ENCODE measurements at regions not wholly inside any gene's neighbourhood (a gene's known extent, or its start where the extent isn't known, plus 50 kb on each side); places are given as distances from the start of the nearest gene placed in this dataset.

GRCh38 chr13:74865656-74866055 lies 616.3 kb downstream of the TBC1D4 start:
- no peak for DNase-seq

DNA sequence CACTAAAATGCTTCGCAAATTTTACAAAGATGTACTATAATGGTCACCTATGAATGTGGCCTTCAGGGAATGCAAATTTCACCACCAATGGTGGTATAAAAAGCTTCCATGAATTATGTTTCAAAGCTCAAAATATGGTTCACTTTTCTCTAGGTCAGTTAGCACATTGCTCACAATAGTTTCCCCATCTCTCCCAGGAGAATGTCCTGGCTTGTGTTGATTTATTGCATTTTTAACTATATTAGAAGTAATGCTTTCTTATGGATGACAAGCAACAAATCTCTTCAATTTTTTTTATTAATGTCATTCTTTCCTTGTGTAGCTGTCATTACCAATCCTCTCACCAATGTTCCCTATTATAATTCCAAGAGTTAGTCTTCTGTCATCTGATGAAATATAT lies 621.2 kb downstream of the TBC1D4 start:
- DNase-seq = no peak

DNA sequence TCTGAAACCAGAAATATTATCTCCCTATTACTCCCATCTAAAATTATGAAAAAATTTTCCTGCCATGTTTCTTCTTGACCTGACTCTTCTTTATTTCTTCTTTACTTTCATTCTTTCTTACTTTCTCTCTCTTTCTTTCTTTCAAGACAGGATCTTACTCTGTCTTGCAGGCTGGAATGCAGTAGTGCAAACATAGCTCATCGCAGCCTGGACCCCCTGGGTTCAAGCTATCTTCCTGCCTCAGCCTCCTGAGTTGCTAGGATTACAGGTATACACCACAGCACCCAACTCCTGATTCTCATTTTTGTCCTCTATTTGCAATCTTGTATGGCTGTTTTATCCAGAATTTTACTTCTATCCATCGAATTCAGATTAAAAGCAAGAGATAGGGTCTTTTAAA lies 631.1 kb downstream of the TBC1D4 start:
- DNase-seq = no peak

GRCh38 chr13:74847966-74848365 lies 634.0 kb downstream of the TBC1D4 start:
- no peak for DNase-seq

GRCh38 chr13:74845806-74846205 lies 636.2 kb downstream of the TBC1D4 start:
- DNase-seq = no peak

- DNase-seq = no peak
Observed at GRCh38 chr13:74841651-74842050, 640.3 kb downstream of the TBC1D4 start.

- no peak for DNase-seq
Observed at GRCh38 chr13:74841123-74841522, 640.8 kb downstream of the TBC1D4 start.

DNA sequence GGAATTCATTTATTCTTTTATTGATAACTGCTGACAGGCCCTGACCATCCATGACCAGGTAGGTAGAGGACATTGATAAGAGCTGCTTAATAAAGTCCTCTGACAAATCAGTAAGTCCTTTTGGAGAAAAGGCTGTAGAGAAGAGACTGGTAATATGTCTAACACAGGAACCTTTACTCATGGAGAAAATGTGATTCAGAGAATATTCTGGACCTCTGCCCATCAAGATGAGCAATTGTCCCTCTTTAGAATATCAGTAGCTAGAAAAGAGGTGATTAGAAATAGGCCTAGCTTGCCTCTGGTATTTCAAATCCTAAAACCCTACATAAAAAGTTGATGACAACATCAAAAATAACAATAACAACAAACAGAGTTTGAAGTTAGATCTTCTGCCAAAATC lies 642.3 kb downstream of the TBC1D4 start:
- no peak for DNase-seq

- no peak for DNase-seq
Observed at GRCh38 chr13:74838096-74838495, 643.9 kb downstream of the TBC1D4 start.

GRCh38 chr13:74836628-74837027 lies 645.3 kb downstream of the TBC1D4 start:
- DNase-seq = no peak

DNA sequence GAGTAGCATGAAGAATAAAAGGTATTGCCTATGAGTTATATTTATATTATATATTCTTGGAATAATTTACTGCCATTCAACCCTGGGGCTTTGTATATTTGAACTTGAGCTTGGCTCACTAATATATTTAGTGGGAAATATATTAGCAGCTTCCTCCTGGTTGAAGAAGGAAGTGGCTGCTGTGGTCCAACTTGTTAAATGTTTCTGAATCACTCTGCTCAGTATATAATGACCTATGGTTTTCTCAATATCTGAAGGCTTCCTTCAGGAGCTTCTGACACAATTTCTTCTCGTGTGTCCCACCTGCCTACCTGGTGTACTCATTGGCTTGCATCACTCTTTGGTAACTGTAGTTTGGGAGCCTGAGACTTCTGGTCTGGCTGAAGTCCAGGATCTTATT lies 646.4 kb downstream of the TBC1D4 start:
- no peak for DNase-seq

DNA sequence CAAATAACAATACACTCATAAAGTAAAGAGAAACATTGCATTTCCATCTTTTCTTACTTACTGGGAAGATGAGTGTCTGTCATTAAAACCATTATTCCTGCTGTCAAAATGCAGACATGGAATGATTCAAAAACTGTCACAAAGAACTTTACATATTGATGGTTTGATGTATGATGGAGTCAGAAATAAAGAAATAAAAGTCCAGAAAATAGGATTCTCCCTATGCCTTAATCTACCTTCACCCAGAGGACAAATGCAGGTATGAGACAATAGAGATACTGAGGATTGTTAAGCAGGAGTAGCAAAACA lies 656.1 kb downstream of the TBC1D4 start:
- no peak for DNase-seq

DNA sequence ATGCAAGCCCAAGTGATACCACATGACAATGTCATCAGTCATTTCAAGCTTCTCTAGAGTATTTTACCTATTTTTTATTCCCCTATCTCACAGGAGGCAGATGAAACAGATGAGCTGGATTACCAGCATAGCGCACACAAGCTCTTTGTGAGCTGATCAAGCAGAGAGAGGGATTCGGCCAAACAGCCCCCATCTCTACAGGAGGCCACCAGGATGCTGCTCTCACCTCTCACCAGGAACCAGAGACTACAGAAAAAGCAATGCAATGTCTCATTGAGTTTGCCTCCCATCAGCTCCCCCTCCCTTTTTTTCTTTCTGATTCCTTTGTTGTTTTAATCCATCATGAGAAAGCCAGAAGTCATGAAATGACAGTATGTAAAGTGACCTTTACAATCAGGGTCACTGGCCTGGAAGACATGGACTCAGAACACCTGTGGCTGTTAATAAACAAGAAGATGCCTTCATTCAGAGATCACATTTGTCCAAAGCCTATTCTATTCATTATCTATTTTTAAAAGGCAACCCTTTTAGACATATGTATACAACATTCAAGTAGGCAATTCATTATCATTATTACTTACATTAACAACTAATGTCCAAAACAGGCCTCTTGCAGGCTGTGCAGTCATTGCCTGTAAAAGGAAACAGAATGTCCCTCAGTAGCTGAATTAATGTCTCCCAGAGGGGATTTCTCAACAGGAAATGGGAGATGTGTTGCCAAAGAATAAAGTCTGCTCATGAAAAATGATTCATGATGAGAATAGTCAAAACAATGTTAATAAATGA lies 656.6 kb downstream of the TBC1D4 start:
- peak; percentile 2 for DNase-seq

- no peak for DNase-seq
Observed at GRCh38 chr13:74820809-74821208, 661.2 kb downstream of the TBC1D4 start.

DNA sequence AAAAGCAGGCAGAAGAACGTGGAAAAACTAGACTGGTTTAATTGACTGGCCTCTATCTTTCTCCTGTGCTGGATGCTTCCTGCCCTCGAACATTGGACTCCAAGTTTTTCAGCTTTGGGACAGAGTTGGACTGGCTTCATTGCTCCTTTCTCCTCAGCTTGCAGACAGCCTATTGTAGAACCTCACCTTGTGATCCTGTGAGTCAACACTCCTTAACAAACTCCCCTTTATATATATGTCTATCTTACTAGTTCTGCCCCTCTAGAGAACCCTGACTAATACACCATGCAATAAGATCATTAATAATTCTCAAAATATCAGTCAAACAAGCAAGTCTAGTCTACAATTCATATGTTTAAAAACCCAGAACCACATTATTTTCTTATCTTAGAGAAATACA lies 662.4 kb downstream of the TBC1D4 start:
- DNase-seq = no peak

DNA sequence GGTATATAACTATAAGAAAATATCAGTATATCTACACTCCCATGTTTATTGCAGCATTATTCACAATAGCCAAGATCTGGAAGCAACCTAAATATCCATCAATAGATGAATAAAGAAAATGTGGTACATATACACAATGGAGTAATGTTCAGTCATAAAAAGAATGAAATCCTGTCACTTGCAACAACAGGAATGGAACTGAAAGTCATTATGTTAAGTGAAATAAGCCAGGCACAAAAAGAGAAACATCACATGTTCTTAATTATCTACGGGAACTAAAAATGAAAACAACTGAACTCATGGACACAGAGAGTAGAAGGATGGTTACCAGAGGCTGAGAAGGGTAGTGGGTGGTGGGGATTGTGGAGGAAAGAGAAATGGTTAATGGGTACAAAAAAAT lies 665.2 kb downstream of the TBC1D4 start:
- DNase-seq = no peak

- no peak for DNase-seq
Observed at GRCh38 chr13:74796157-74796556, 662.0 kb upstream of the KLF12 start.

GRCh38 chr13:74795526-74795925 lies 661.3 kb upstream of the KLF12 start:
- no peak for DNase-seq

- peak; percentile 3 for DNase-seq
Observed at GRCh38 chr13:74794582-74794981, 660.4 kb upstream of the KLF12 start.

- no peak for DNase-seq
Observed at GRCh38 chr13:74794147-74794546, 659.9 kb upstream of the KLF12 start.

DNA sequence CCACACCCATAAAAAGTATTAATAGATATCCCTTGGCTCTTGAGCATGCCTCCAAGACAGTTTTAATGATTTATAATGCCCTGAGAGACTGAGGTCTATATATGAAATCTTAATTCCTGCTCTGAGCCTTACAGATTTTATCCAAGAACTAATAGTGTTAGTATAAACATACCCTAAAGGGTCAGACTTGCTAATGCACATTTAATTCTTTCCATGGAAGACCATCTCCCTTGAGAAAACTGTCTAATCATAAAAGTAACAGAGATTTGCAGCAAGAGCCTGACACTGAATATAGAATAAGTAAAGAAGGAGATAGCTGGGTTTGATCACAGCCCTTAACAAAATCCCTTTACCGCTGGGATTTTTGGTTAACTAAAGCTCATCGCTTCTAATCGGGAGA lies 650.8 kb upstream of the KLF12 start:
- DNase-seq = no peak

- DNase-seq = no peak
Observed at GRCh38 chr13:74778946-74779345, 644.7 kb upstream of the KLF12 start.

- no peak for DNase-seq
Observed at GRCh38 chr13:74778087-74778486, 643.9 kb upstream of the KLF12 start.

GRCh38 chr13:74774264-74774663 lies 640.1 kb upstream of the KLF12 start:
- DNase-seq = no peak

DNA sequence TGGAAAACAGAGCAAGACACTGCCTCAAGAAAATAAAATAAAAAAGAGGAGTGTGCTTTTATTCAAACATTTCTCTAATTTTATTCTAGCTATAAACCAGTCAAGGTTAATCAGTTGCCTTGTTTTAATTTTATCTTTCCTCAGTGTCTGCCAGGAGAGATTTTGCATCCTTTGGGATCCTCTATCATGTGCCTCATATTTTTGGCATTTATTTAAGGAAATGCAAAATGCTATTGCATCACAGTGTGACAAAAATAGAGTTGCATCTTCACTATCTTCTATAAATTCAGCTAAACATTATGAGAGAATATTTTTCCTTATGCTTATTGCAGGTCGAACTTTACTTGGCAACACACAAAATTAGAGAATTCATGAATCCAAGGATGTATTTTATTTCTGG lies 639.0 kb upstream of the KLF12 start:
- DNase-seq = no peak

DNA sequence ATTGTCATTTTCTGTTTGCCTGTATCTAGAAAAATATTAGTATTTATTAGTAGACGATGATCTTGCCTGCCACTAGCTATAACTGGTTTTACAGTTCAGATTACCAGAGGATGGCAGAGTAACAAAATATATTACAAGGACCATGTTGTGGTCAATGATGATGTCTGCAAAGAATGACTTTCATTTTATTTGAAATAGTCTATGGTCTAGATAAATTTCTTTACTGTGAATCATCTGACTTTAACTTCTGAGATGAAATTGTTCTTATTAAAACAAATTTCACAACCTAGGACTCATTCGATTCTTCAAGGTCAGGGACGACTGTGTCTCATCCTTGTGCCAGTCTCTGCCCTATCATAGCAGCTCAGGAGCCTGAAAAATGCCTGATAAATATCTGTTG lies 637.8 kb upstream of the KLF12 start:
- no peak for DNase-seq

All from retina (tissue), 1 donor.